ENCODE measurements at regions not wholly inside any gene's neighbourhood (a gene's known extent, or its start where the extent isn't known, plus 50 kb on each side); places are given as distances from the start of the nearest gene placed in this dataset.

- no peak for DNase-seq (ENCODE audit: low read depth)
- H3K4me3 ChIP-seq (ENCODE audit: low read depth, low read length) = no peak overlapping the region
- TF ChIP-seq CTCF (IDR thresholded peaks at IDR 0.05; ENCODE audit: insufficient read depth, low read depth, low read length) = no peak
Measured at GRCh38 chr9:82104252-82104651, 115.7 kb downstream of the SPATA31D1 start.

GRCh38 chr9:82105729-82106128 is 117.2 kb downstream of the SPATA31D1 start:
- no peak overlapping the region for H3K4me3 ChIP-seq (ENCODE audit: low read depth, low read length)
- no peak for TF ChIP-seq CTCF (IDR thresholded peaks at IDR 0.05; ENCODE audit: insufficient read depth, low read depth, low read length)
- no peak for DNase-seq (ENCODE audit: low read depth)

DNA sequence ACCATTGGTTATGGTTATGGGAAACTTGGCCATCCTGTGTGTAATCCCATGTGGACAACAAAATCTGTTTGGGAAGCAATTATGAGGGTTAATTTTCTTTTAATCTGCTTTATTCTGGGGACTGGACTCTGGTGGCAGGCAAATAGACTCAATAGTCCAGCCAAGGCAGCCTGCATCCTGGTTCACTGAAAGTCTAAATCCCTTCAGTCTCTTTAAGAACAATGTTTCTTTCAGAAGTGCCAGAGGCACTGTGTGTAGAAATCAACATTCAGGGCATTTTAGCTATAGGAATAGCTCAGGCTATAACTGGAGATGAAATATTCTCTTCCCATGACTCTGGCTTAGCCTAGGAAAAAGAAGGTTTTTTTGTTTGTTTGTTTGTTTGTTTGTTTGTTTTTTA is 118.0 kb downstream of the SPATA31D1 start:
- H3K4me3 ChIP-seq (ENCODE audit: low read depth, low read length) = no peak overlapping the region
- TF ChIP-seq CTCF (IDR thresholded peaks at IDR 0.05; ENCODE audit: insufficient read depth, low read depth, low read length) = no peak
- DNase-seq (ENCODE audit: low read depth) = no peak

DNA sequence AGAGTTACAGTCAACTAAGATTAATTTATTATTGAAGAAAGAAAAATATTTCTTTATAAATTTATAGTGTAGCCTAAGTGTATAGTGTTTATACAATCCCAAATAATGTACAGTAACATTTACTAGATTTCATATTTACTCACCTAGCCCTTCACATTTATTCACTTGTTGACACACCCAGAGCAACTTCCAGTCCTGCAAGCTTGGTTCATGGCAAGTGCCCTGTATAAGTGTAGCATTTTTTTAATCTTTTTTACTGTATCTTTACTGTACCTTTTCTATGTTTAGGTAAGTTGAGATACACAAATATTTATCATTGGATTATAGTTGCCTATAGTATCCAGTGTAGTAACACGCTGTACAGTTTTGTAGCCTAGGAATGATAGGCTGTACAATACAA is 119.9 kb downstream of the SPATA31D1 start:
- DNase-seq (ENCODE audit: low read depth) = no peak
- no peak overlapping the region for H3K4me3 ChIP-seq (ENCODE audit: low read depth, low read length)
- no peak for TF ChIP-seq CTCF (IDR thresholded peaks at IDR 0.05; ENCODE audit: insufficient read depth, low read depth, low read length)

GRCh38 chr9:82108941-82109340 is 120.4 kb downstream of the SPATA31D1 start:
- no peak overlapping the region for H3K4me3 ChIP-seq (ENCODE audit: low read depth, low read length)
- no peak for DNase-seq (ENCODE audit: low read depth)
- TF ChIP-seq CTCF (IDR thresholded peaks at IDR 0.05; ENCODE audit: insufficient read depth, low read depth, low read length) = no peak

- no peak overlapping the region for H3K4me3 ChIP-seq (ENCODE audit: low read depth, low read length)
- no peak for DNase-seq (ENCODE audit: low read depth)
- no peak for TF ChIP-seq CTCF (IDR thresholded peaks at IDR 0.05; ENCODE audit: insufficient read depth, low read depth, low read length)
Measured at GRCh38 chr9:82109626-82110025, 121.1 kb downstream of the SPATA31D1 start.

GRCh38 chr9:82110881-82111280 is 122.3 kb downstream of the SPATA31D1 start:
- no peak for DNase-seq (ENCODE audit: low read depth)
- TF ChIP-seq CTCF (IDR thresholded peaks at IDR 0.05; ENCODE audit: insufficient read depth, low read depth, low read length) = no peak
- H3K4me3 ChIP-seq (ENCODE audit: low read depth, low read length) = no peak overlapping the region

Measured in fibroblast of villous mesenchyme (primary cell).